Immature natural killer cell (primary cell): ENCODE measurements at regions not wholly inside any gene's neighbourhood (a gene's known extent, or its start where the extent isn't known, plus 50 kb on each side); places are given as distances from the start of the nearest gene placed in this dataset.
"Not testable (repeated sequence)": the region's sequence is repeated elsewhere in the genome, so short reads cannot be mapped to it uniquely, and the experiment has no call there.

Experiments
- DNase-seq, 3 donors: peaks; one replicate each; pipeline ENCODE4 v3.0.0; 2022; ENCODE audit warnings: mixed read lengths in 1 of 3
- H3K27ac Mint-ChIP-seq, 6 donors: one replicate each; pipeline ENCODE4 v1.8.0; 2020; ENCODE audit warnings: mixed read lengths in 6 of 6, mild to moderate bottlenecking in 5 of 6, inconsistent platforms in 4 of 6, moderate library complexity in 3 of 6
- H3K27me3 Mint-ChIP-seq, 3 donors: one replicate each; pipeline ENCODE4 v1.8.0; 2020 to 2021; ENCODE audit warnings: low read depth in 3 of 3, mild to moderate bottlenecking in 3 of 3, mixed read lengths in 3 of 3, moderate library complexity in 3 of 3, inconsistent platforms in 1 of 3
- H3K36me3 Mint-ChIP-seq, 3 donors: one replicate each; pipeline ENCODE4 v1.8.0; 2020; ENCODE audit warnings: mixed read lengths in 3 of 3, inconsistent platforms in 2 of 3, mild to moderate bottlenecking in 2 of 3
- H3K4me1 Mint-ChIP-seq, 2 donors: one replicate each; pipeline ENCODE4 v1.8.0; 2020; ENCODE audit warnings: inconsistent platforms in 2 of 2, mild to moderate bottlenecking in 2 of 2, mixed read lengths in 2 of 2, moderate library complexity in 1 of 2
- H3K4me3 Mint-ChIP-seq, 5 donors: one replicate each; pipeline ENCODE4 v1.8.0; 2020; ENCODE audit warnings: mild to moderate bottlenecking in 5 of 5, mixed read lengths in 5 of 5, inconsistent platforms in 3 of 5, moderate library complexity in 3 of 5
- H3K9me3 Mint-ChIP-seq, 6 donors: one replicate each; pipeline ENCODE4 v1.8.0; 2020; ENCODE audit warnings: mild to moderate bottlenecking in 6 of 6, mixed read lengths in 6 of 6, inconsistent platforms in 4 of 6, moderate library complexity in 3 of 6

GRCh38 chr3:40907907-40908465, 291.3 kb upstream of the CTNNB1 start:
- not testable (repeated sequence) for H3K4me3 Mint-ChIP-seq, H3K36me3 Mint-ChIP-seq, H3K4me1 Mint-ChIP-seq, H3K9me3 Mint-ChIP-seq, DNase-seq, H3K27ac Mint-ChIP-seq, H3K27me3 Mint-ChIP-seq

GRCh38 chr3:40908612-40909011, 290.7 kb upstream of the CTNNB1 start:
- H3K9me3 Mint-ChIP-seq = peaks cover 0 to 3% (median 0%) of the 10 kb centered on the region in 6 donors
- H3K27ac Mint-ChIP-seq = no peak overlapping the region
- no peaks in the 10 kb centered on the region for H3K4me1 Mint-ChIP-seq
- H3K36me3 Mint-ChIP-seq = no peaks in the 10 kb centered on the region
- peaks cover 2 to 6% (median 3%) of the 10 kb centered on the region in 3 donors for H3K27me3 Mint-ChIP-seq
- DNase-seq = no peak
- no peak overlapping the region for H3K4me3 Mint-ChIP-seq

- H3K4me1 Mint-ChIP-seq = no peaks in the 10 kb centered on the region
- peaks cover 0 to 3% (median 0%) of the 10 kb centered on the region in 6 donors for H3K9me3 Mint-ChIP-seq
- H3K36me3 Mint-ChIP-seq = no peaks in the 10 kb centered on the region
- H3K4me3 Mint-ChIP-seq = no peak overlapping the region
- H3K27me3 Mint-ChIP-seq = peaks cover 0 to 5% (median 3%) of the 10 kb centered on the region in 3 donors
- DNase-seq = no peak
- H3K27ac Mint-ChIP-seq = no peak overlapping the region
These were observed 288.0 kb upstream of the CTNNB1 start for GRCh38 chr3:40911264-40911663.

- H3K27me3 Mint-ChIP-seq = peaks cover 0 to 5% (median 3%) of the 10 kb centered on the region in 3 donors
- no peaks in the 10 kb centered on the region for H3K4me1 Mint-ChIP-seq
These were observed 287.4 kb upstream of the CTNNB1 start for GRCh38 chr3:40911928-40912327.

GRCh38 chr3:40912461-40912860, 286.8 kb upstream of the CTNNB1 start:
- Mint-ChIP-seq H3K9me3 (peaks cover 0 to 3% (median 0%) of the 10 kb centered on the region in 6 donors), H3K27ac (no peak overlapping the region), H3K27me3 (peaks cover 0 to 5% (median 3%) of the 10 kb centered on the region in 3 donors), H3K36me3 (no peaks in the 10 kb centered on the region), H3K4me1 (no peaks in the 10 kb centered on the region), H3K4me3 (no peak overlapping the region)
- no peak for DNase-seq

More at GRCh38 chr3:40911928-40912327, 287.4 kb upstream of the CTNNB1 start:
- no peak for DNase-seq
- Mint-ChIP-seq H3K9me3 (peaks cover 0 to 3% (median 0%) of the 10 kb centered on the region in 6 donors), H3K4me3 (no peak overlapping the region), H3K36me3 (no peaks in the 10 kb centered on the region), H3K27ac (no peak overlapping the region)

- Mint-ChIP-seq H3K4me3 (no peak overlapping the region), H3K4me1 (no peaks in the 10 kb centered on the region), H3K27me3 (peaks cover 0 to 5% (median 3%) of the 10 kb centered on the region in 3 donors), H3K9me3 (peaks cover 0 to 3% (median 0%) of the 10 kb centered on the region in 6 donors), H3K36me3 (no peaks in the 10 kb centered on the region), H3K27ac (no peak overlapping the region)
- DNase-seq = no peak
These were observed 286.1 kb upstream of the CTNNB1 start for GRCh38 chr3:40913192-40913591.

- H3K4me1 Mint-ChIP-seq = no peaks in the 10 kb centered on the region
- peaks cover 0 to 5% (median 3%) of the 10 kb centered on the region in 3 donors for H3K27me3 Mint-ChIP-seq
- H3K27ac Mint-ChIP-seq = no peak overlapping the region
- no peak for DNase-seq
- peaks cover 0 to 3% (median 0%) of the 10 kb centered on the region in 6 donors for H3K9me3 Mint-ChIP-seq
- no peaks in the 10 kb centered on the region for H3K36me3 Mint-ChIP-seq
- no peak overlapping the region for H3K4me3 Mint-ChIP-seq
These were observed 285.7 kb upstream of the CTNNB1 start for GRCh38 chr3:40913641-40914040.

GRCh38 chr3:40914475-40914874, 284.8 kb upstream of the CTNNB1 start:
- H3K27me3 Mint-ChIP-seq = peaks cover 0 to 5% (median 3%) of the 10 kb centered on the region in 3 donors
- H3K9me3 Mint-ChIP-seq = peaks cover 0 to 3% (median 0%) of the 10 kb centered on the region in 6 donors
- no peaks in the 10 kb centered on the region for H3K36me3 Mint-ChIP-seq
- DNase-seq = no peak
- no peak overlapping the region for H3K27ac Mint-ChIP-seq
- H3K4me3 Mint-ChIP-seq = no peak overlapping the region
- H3K4me1 Mint-ChIP-seq = no peaks in the 10 kb centered on the region

GRCh38 chr3:40915346-40915865, 283.9 kb upstream of the CTNNB1 start:
- no peak for DNase-seq
- no peak overlapping the region for H3K4me3 Mint-ChIP-seq

GRCh38 chr3:40920041-40920440, 279.3 kb upstream of the CTNNB1 start:
- peaks cover 2 to 4% (median 2%) of the 10 kb centered on the region in 3 donors for H3K27me3 Mint-ChIP-seq

More at GRCh38 chr3:40915346-40915865, 283.9 kb upstream of the CTNNB1 start:
- Mint-ChIP-seq H3K27me3 (peaks cover 0 to 5% (median 3%) of the 10 kb centered on the region in 3 donors), H3K27ac (no peak overlapping the region), H3K4me1 (no peaks in the 10 kb centered on the region), H3K9me3 (peaks cover 0 to 3% (median 0%) of the 10 kb centered on the region in 6 donors), H3K36me3 (no peaks in the 10 kb centered on the region)

GRCh38 chr3:40921251-40921650, 278.1 kb upstream of the CTNNB1 start:
- Mint-ChIP-seq H3K27me3 (peaks cover 0 to 4% (median 2%) of the 10 kb centered on the region in 3 donors), H3K9me3 (no peaks in the 10 kb centered on the region), H3K4me1 (no peaks in the 10 kb centered on the region), H3K36me3 (peaks cover 0 to 3% (median 0%) of the 10 kb centered on the region in 3 donors), H3K27ac (no peak overlapping the region), H3K4me3 (no peak overlapping the region)
- no peak for DNase-seq

More at GRCh38 chr3:40920041-40920440, 279.3 kb upstream of the CTNNB1 start:
- Mint-ChIP-seq H3K4me1 (no peaks in the 10 kb centered on the region), H3K36me3 (peaks cover 0 to 3% (median 0%) of the 10 kb centered on the region in 3 donors), H3K9me3 (no peaks in the 10 kb centered on the region), H3K27ac (no peak overlapping the region), H3K4me3 (no peak overlapping the region)
- no peak for DNase-seq

GRCh38 chr3:40923143-40923542, 276.2 kb upstream of the CTNNB1 start:
- peaks cover 0 to 2% (median 0%) of the 10 kb centered on the region in 6 donors for H3K9me3 Mint-ChIP-seq
- H3K36me3 Mint-ChIP-seq = peaks cover 0 to 3% (median 0%) of the 10 kb centered on the region in 3 donors
- no peak overlapping the region for H3K4me3 Mint-ChIP-seq
- H3K4me1 Mint-ChIP-seq = no peaks in the 10 kb centered on the region
- DNase-seq = no peak
- peaks cover 0 to 6% (median 4%) of the 10 kb centered on the region in 3 donors for H3K27me3 Mint-ChIP-seq
- no peak overlapping the region for H3K27ac Mint-ChIP-seq

GRCh38 chr3:40923651-40924050, 275.7 kb upstream of the CTNNB1 start:
- H3K27me3 Mint-ChIP-seq = peaks cover 0 to 6% (median 4%) of the 10 kb centered on the region in 3 donors
- peaks cover 0 to 3% (median 0%) of the 10 kb centered on the region in 3 donors for H3K36me3 Mint-ChIP-seq
- H3K4me3 Mint-ChIP-seq = no peak overlapping the region
- no peaks in the 10 kb centered on the region for H3K4me1 Mint-ChIP-seq
- no peak for DNase-seq
- H3K27ac Mint-ChIP-seq = no peak overlapping the region
- peaks cover 0 to 3% (median 0%) of the 10 kb centered on the region in 6 donors for H3K9me3 Mint-ChIP-seq

- Mint-ChIP-seq H3K27ac (no peak overlapping the region), H3K4me1 (no peaks in the 10 kb centered on the region), H3K4me3 (no peak overlapping the region), H3K36me3 (peaks cover 0 to 3% (median 0%) of the 10 kb centered on the region in 3 donors), H3K27me3 (peaks cover 1 to 6% (median 4%) of the 10 kb centered on the region in 3 donors), H3K9me3 (peaks cover 0 to 3% (median 2%) of the 10 kb centered on the region in 6 donors)
- DNase-seq = no peak
These were observed 274.7 kb upstream of the CTNNB1 start for GRCh38 chr3:40924559-40925141.
